HepG2 (cell line): ENCODE measurements at regions not wholly inside any gene's neighbourhood (a gene's known extent, or its start where the extent isn't known, plus 50 kb on each side); places are given as distances from the start of the nearest gene placed in this dataset.

ENCODE experiments used
- ATAC-seq: fragments of 200-7000 bp; cut with Tn5 transposase; 3 replicates; pipeline ENCODE4 v1.9.1; 2020; ENCODE audit warnings: mild to moderate bottlenecking, moderate library complexity
- BruUV-seq: library from RNA; stranded (reverse); fragments of 400-500 nt; replicated peaks from 2 replicates; lab custom pipeline; 2021; lab: Mats Ljungman, UMichigan
- CTCF ChIA-PET: fragments of 300-600 bp; formaldehyde crosslinking; extraction: SDS; loops from one replicate; lab custom pipeline; 2021; ENCODE audit warnings: low total read pairs, inconsistent platforms, low intra/inter-chr PET ratio; lab: Yijun Ruan, JAX
- POLR2A ChIA-PET: fragments of 350-600 bp; sonication (Branson Sonifier 250); formaldehyde crosslinking; loops from one replicate; lab custom pipeline; 2020; ENCODE audit warnings: antibody characterized with exemption, inconsistent platforms; lab: Yijun Ruan, JAX
- DNase-seq: peaks from one replicate; pipeline ENCODE4 v3.0.0-alpha.2; 2015; ENCODE audit warnings: low spot score
- FAIRE-seq: peaks from 3 replicates; lab custom pipeline; 2011; peaks lifted over from hg19 to GRCh38; lab: Jason Lieb, UNC
- H2AFZ ChIP-seq: one replicate; pipeline ENCODE4 v1.6.1; 2011; ENCODE audit warnings: low read length, inconsistent platforms
- H3K27ac ChIP-seq: fragments of 300-600 bp; 3 replicates; pipeline ENCODE4 v1.8.0; 2011; ENCODE audit warnings: mixed run types, mild to moderate bottlenecking, mixed read lengths, low read length, inconsistent platforms; ENCODE audit not compliant: insufficient read depth; ENCODE audit errors: extremely low read length
- H3K27me3 ChIP-seq, 2 experiments: fragments of 200-600 bp in 1 of 2; 2 replicates in 1 of 2; 3 replicates in 1 of 2; pipeline versions ENCODE4 v1.6.0 to v1.8.0; 2011; ENCODE audit warnings: low read length in 2 of 2, mild to moderate bottlenecking in 2 of 2, moderate library complexity in 2 of 2, inconsistent platforms in 1 of 2; ENCODE audit not compliant: insufficient read depth in 2 of 2, control insufficient read depth in 1 of 2
- H3K36me3 ChIP-seq, 2 experiments: fragments of 200-600 bp in 1 of 2; replicated peaks in 1 of 2; 2 replicates in 1 of 2; 3 replicates in 1 of 2; pipeline versions ENCODE4 v1.5.1 to v1.8.0; 2011; ENCODE audit warnings: low read length in 2 of 2, inconsistent platforms in 1 of 2; ENCODE audit not compliant: insufficient read depth in 2 of 2, control insufficient read depth in 1 of 2
- H3K4me1 ChIP-seq: 2 replicates; pipeline ENCODE4 v1.5.1; 2012; ENCODE audit warnings: low read length, inconsistent platforms; ENCODE audit not compliant: insufficient read depth
- H3K4me2 ChIP-seq: 2 replicates; pipeline ENCODE4 v1.6.0; 2011; ENCODE audit warnings: low read depth, low read length, inconsistent platforms
- H3K4me3 ChIP-seq, 3 experiments: fragments of 200-600 bp in 1 of 3; sonication (generic), shearing (Covaris generic) in 1 of 3; replicated peaks in 1 of 3; 2 replicates each; pipeline ENCODE4 v1.5.1; 2011 to 2016; ENCODE audit warnings: low read length in 3 of 3, inconsistent platforms in 2 of 3, low read depth in 2 of 3, mild to moderate bottlenecking in 2 of 3, control low read depth in 1 of 3, mixed read lengths in 1 of 3; ENCODE audit not compliant: insufficient read depth in 1 of 3
- H3K79me2 ChIP-seq: one replicate; pipeline ENCODE4 v1.6.1; 2011; ENCODE audit warnings: low read length, inconsistent platforms; ENCODE audit not compliant: insufficient read depth
- H3K9ac ChIP-seq: 2 replicates; pipeline ENCODE4 v1.6.0; 2011; ENCODE audit warnings: mild to moderate bottlenecking, low read depth, low read length, inconsistent platforms; ENCODE audit not compliant: insufficient read depth
- H3K9me3 ChIP-seq: 2 replicates; pipeline ENCODE4 v1.5.1; 2012; ENCODE audit warnings: mild to moderate bottlenecking, low read length
- H4K20me1 ChIP-seq: 2 replicates; pipeline ENCODE4 v1.6.0; 2011; ENCODE audit warnings: inconsistent platforms, mild to moderate bottlenecking, low read length, moderate library complexity; ENCODE audit not compliant: insufficient read depth
- CENPX ChIP-seq: sonication (generic); formaldehyde crosslinking; IDR thresholded peaks from 2 replicates; pipeline ENCODE4 v1.9.0; 2021; ENCODE audit warnings: mild to moderate bottlenecking, missing genetic modification reagents, moderate library complexity
- MAFF ChIP-seq: IDR thresholded peaks from 2 replicates; pipeline ENCODE4 v1.6.1; 2011; ENCODE audit warnings: low read depth, low read length, improper control_type of control experiment
- MAFK ChIP-seq, 2 experiments: IDR thresholded peaks in 1 of 2; conservative IDR thresholded peaks in 1 of 2; 2 replicates each; pipeline ENCODE4 v1.6.1; 2011; ENCODE audit warnings: improper control_type of control experiment in 2 of 2, low read length in 2 of 2
- PHB2 ChIP-seq: fragments of 450-650 bp; IDR thresholded peaks from 2 replicates; pipeline ENCODE4 v1.6.1; 2018; ENCODE audit not compliant: partially characterized antibody
- TRIM24 ChIP-seq: sonication (generic); formaldehyde crosslinking; IDR thresholded peaks from 2 replicates; pipeline ENCODE4 v1.8.0; 2022; ENCODE audit warnings: mild to moderate bottlenecking, missing genetic modification reagents
- ZNF326 ChIP-seq: sonication (generic); formaldehyde crosslinking; IDR thresholded peaks from 2 replicates; pipeline ENCODE4 v1.4.0; 2020; ENCODE audit warnings: missing genetic modification reagents, borderline replicate concordance
- ZNF569 ChIP-seq: sonication (generic); formaldehyde crosslinking; IDR thresholded peaks from 2 replicates; pipeline ENCODE4 v1.5.0; 2020; ENCODE audit warnings: mild to moderate bottlenecking, missing genetic modification reagents, moderate library complexity, borderline replicate concordance
- WGBS: methylation state at CpG from one replicate; pipeline ENCODE4 v1.1.6; 2017; ENCODE audit warnings: low lambda C conversion rate; 5-methylcytosine and 5-hydroxymethylcytosine counted together
- in situ Hi-C: cut with HindIII; loops from 2 replicates; pipeline ENCODE4 v1.10.0; 2017; ENCODE audit warnings: low pct_unique_long_range_greater_than_20kb; ENCODE audit not compliant: extremely low pct_ligation_motif_present
- intact Hi-C: fragments of 100-400 bp; cut with micrococcal nuclease; formaldehyde crosslinking; loops from one replicate; pipeline ENCODE4 v1.10.0; 2022; ENCODE audit not compliant: unreplicated experiment
- TF ChIP-seq, protein P1 (sequence below): sonication (generic); formaldehyde crosslinking; IDR thresholded peaks from 2 replicates; pipeline ENCODE4 v1.8.1; 2022; ENCODE audit warnings: low read depth, mild to moderate bottlenecking, missing genetic modification reagents

DNA sequence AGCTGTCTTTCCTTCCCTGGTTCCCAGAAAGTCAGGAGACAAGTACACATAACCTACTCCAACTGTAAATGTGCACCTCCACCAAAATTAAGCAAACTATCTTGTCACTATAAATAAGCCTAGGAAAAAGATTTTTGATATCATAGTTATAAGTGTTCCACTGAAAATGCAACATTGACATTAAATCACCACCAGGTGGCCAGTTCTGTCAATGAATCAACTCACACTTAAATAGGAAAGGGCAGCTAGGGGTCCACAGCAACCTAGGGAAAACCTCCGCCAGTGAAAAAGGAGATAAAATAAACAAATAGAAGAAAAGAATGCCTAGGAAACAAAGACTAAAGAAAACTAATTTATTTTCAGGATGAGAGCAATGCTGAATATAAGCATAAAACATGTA lies 243.0 kb upstream of the PTPRD start (continued):
- TF ChIP-seq, protein P1, sequence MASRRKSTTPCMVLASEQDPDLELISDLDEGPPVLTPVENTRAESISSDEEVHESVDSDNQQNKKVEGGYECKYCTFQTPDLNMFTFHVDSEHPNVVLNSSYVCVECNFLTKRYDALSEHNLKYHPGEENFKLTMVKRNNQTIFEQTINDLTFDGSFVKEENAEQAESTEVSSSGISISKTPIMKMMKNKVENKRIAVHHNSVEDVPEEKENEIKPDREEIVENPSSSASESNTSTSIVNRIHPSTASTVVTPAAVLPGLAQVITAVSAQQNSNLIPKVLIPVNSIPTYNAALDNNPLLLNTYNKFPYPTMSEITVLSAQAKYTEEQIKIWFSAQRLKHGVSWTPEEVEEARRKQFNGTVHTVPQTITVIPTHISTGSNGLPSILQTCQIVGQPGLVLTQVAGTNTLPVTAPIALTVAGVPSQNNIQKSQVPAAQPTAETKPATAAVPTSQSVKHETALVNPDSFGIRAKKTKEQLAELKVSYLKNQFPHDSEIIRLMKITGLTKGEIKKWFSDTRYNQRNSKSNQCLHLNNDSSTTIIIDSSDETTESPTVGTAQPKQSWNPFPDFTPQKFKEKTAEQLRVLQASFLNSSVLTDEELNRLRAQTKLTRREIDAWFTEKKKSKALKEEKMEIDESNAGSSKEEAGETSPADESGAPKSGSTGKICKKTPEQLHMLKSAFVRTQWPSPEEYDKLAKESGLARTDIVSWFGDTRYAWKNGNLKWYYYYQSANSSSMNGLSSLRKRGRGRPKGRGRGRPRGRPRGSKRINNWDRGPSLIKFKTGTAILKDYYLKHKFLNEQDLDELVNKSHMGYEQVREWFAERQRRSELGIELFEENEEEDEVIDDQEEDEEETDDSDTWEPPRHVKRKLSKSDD (CRISPR knock-in tag) = no peak
- TF ChIP-seq ZNF326 (no peak), MAFK (conservative IDR thresholded peaks at IDR 0.05 in 1 of 2, IDR thresholded peaks at IDR 0.05 in 1 of 2; ENCODE audit: low read length in 2 of 2) (peak; percentile 48 to 55; a peak in 3 of 4 replicates), CENPX (CRISPR knock-in tag) (no peak), PHB2 (no peak), ZNF569 (CRISPR knock-in tag) (no peak)

DNA sequence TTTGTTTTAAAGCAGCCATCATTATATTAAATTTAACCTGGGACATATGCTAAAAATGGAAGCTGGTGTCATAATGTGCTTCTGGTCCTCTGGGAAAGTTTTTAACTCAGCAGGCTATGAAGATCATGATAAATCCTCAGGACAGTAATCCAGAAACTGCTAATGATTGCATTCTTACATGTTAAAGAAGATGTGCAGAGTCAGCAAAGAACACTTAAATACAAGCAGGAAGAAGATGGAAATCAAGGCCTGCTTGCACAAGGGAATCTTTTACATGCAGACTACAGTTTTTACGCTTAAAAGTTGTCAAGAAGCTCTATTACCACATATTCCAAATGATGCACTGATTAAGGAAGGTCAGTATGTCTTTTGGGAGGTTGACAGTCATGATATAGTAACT lies 246.0 kb upstream of the PTPRD start:
- Histone ChIP-seq H3K4me3 (no peak overlapping the region), H4K20me1 (no peaks in the 10 kb centered on the region), H3K27me3 (no peaks in the 10 kb centered on the region), H3K36me3 (no peaks in the 10 kb centered on the region), H2AFZ (no peak overlapping the region), H3K9me3 (peaks cover 57% of the 10 kb centered on the region), H3K9ac (no peak overlapping the region), H3K27ac (no peak overlapping the region), H3K4me2 (no peak overlapping the region), H3K79me2 (no peaks in the 10 kb centered on the region), H3K4me1 (no peaks in the 10 kb centered on the region)
- ATAC-seq (no peak), FAIRE-seq (no peak), DNase-seq (no peak)
- CTCF ChIA-PET = no interaction called here
- WGBS = 0% methylated on average over 1 of the region's 1 CpG
- no TSS peak for BruUV-seq
- in situ Hi-C loops = no loop called here
- intact Hi-C loops = loop anchor here (5.0 kb wide), 2 partner anchors 382 to 1468 kb away; no protein-coding TSS in a partner anchor
- POLR2A ChIA-PET = no interaction called here
- TF ChIP-seq MAFF (peak; percentile 75), TRIM24 (CRISPR knock-in tag) (no peak), MAFK (conservative IDR thresholded peaks at IDR 0.05 in 1 of 2, IDR thresholded peaks at IDR 0.05 in 1 of 2; ENCODE audit: low read length in 2 of 2) (peak; percentile 47 to 85; a peak in 3 of 4 replicates)
